ENCODE measurements at regions not wholly inside any gene's neighbourhood (a gene's known extent, or its start where the extent isn't known, plus 50 kb on each side); places are given as distances from the start of the nearest gene placed in this dataset.

- no peak for TF ChIP-seq CTCF (IDR thresholded peaks at IDR 0.05)
- no peak for TF ChIP-seq POLR2A (IDR thresholded peaks at IDR 0.05)
Observed at GRCh38 chr7:20513897-20514296, 101.6 kb upstream of the ABCB5 start.

Measured in body of pancreas (tissue), 4 donors.